ENCODE measurements at regions not wholly inside any gene's neighbourhood (a gene's known extent, or its start where the extent isn't known, plus 50 kb on each side); places are given as distances from the start of the nearest gene placed in this dataset.

- DNase-seq = no peak
- H3K9me3 ChIP-seq = no peaks in the 10 kb centered on the region
- no peaks in the 10 kb centered on the region for H3K36me3 ChIP-seq (ENCODE audit: low read depth, missing control alignments)
- H3K27ac ChIP-seq = no peak overlapping the region
- TF ChIP-seq CTCF (IDR thresholded peaks at IDR 0.05) = no peak
- no peak for TF ChIP-seq POLR2A (IDR thresholded peaks at IDR 0.05)
- intact Hi-C loops (cut with DNase I; ENCODE audit: low total_unique reads) = no loop called here
- no peaks in the 10 kb centered on the region for H3K4me1 ChIP-seq
- no peaks in the 10 kb centered on the region for H3K27me3 ChIP-seq
- 73 to 83% methylated on average over 2 of the region's 2 CpGs for WGBS, 2 donors
- H3K4me3 ChIP-seq = no peak overlapping the region
These were observed 287.4 kb downstream of the PCDH17 start for GRCh38 chr13:57918913-57919312.

GRCh38 chr13:57925250-57925649 lies 293.7 kb downstream of the PCDH17 start:
- no peaks in the 10 kb centered on the region for H3K4me1 ChIP-seq
- TF ChIP-seq POLR2A (IDR thresholded peaks at IDR 0.05) = no peak
- no peak for TF ChIP-seq CTCF (IDR thresholded peaks at IDR 0.05)
- no peak for DNase-seq
- H3K36me3 ChIP-seq (ENCODE audit: low read depth, missing control alignments) = no peaks in the 10 kb centered on the region
- H3K4me3 ChIP-seq = no peak overlapping the region
- H3K27ac ChIP-seq = no peak overlapping the region
- H3K9me3 ChIP-seq = no peaks in the 10 kb centered on the region
- H3K27me3 ChIP-seq = no peaks in the 10 kb centered on the region
- intact Hi-C loops (cut with DNase I; ENCODE audit: low total_unique reads) = no loop called here
- WGBS, 2 donors = 80% methylated on average over 3 of the region's 3 CpGs

- Histone ChIP-seq H3K27ac (no peak overlapping the region), H3K9me3 (no peaks in the 10 kb centered on the region), H3K27me3 (no peaks in the 10 kb centered on the region), H3K4me1 (no peaks in the 10 kb centered on the region), H3K4me3 (no peak overlapping the region), H3K36me3 (ENCODE audit: low read depth, missing control alignments) (no peaks in the 10 kb centered on the region)
- WGBS, 2 donors = 88 to 94% methylated on average over 2 of the region's 2 CpGs
- intact Hi-C loops (cut with DNase I; ENCODE audit: low total_unique reads) = no loop called here
- DNase-seq = no peak
- TF ChIP-seq CTCF (IDR thresholded peaks at IDR 0.05) (no peak), POLR2A (IDR thresholded peaks at IDR 0.05) (no peak)
These were observed 294.2 kb downstream of the PCDH17 start for GRCh38 chr13:57925751-57926150.

- WGBS, 2 donors = 60 to 66% methylated on average over 1 of the region's 1 CpG
- no peaks in the 10 kb centered on the region for H3K9me3 ChIP-seq
- no peaks in the 10 kb centered on the region for H3K27me3 ChIP-seq
- no peaks in the 10 kb centered on the region for H3K4me1 ChIP-seq
- intact Hi-C loops (cut with DNase I; ENCODE audit: low total_unique reads) = no loop called here
- no peaks in the 10 kb centered on the region for H3K36me3 ChIP-seq (ENCODE audit: low read depth, missing control alignments)
- H3K27ac ChIP-seq = no peak overlapping the region
- DNase-seq = no peak
- H3K4me3 ChIP-seq = no peak overlapping the region
- no peak for TF ChIP-seq POLR2A (IDR thresholded peaks at IDR 0.05)
- no peak for TF ChIP-seq CTCF (IDR thresholded peaks at IDR 0.05)
These were observed 300.5 kb downstream of the PCDH17 start for GRCh38 chr13:57932061-57932460.

GRCh38 chr13:57933606-57934005 lies 302.1 kb downstream of the PCDH17 start:
- no peak for TF ChIP-seq POLR2A (IDR thresholded peaks at IDR 0.05)
- no peak for TF ChIP-seq CTCF (IDR thresholded peaks at IDR 0.05)
- Histone ChIP-seq H3K9me3 (no peaks in the 10 kb centered on the region), H3K4me3 (no peak overlapping the region), H3K27ac (no peak overlapping the region), H3K4me1 (no peaks in the 10 kb centered on the region), H3K36me3 (ENCODE audit: low read depth, missing control alignments) (no peaks in the 10 kb centered on the region), H3K27me3 (no peaks in the 10 kb centered on the region)
- WGBS, 2 donors = 83 to 89% methylated on average over 1 of the region's 1 CpG
- no peak for DNase-seq
- intact Hi-C loops (cut with DNase I; ENCODE audit: low total_unique reads) = no loop called here
